IPS-18a (cell line): ENCODE measurements at regions not wholly inside any gene's neighbourhood (a gene's known extent, or its start where the extent isn't known, plus 50 kb on each side); places are given as distances from the start of the nearest gene placed in this dataset.

ENCODE experiments used
- H3K27ac ChIP-seq: one replicate; pipeline ENCODE4 v1.5.1; 2013; ENCODE audit warnings: low read length
- H3K27me3 ChIP-seq: one replicate; pipeline ENCODE4 v1.6.1; 2013; ENCODE audit warnings: mild to moderate bottlenecking, low read length; ENCODE audit not compliant: control insufficient read depth, insufficient read depth
- H3K36me3 ChIP-seq: one replicate; pipeline ENCODE4 v1.6.1; 2013; ENCODE audit warnings: low read depth, low read length; ENCODE audit not compliant: control insufficient read depth
- H3K4me1 ChIP-seq: one replicate; pipeline ENCODE4 v1.6.1; 2013; ENCODE audit warnings: low read depth, low read length; ENCODE audit not compliant: control insufficient read depth
- H3K4me3 ChIP-seq: one replicate; pipeline ENCODE4 v1.5.1; 2013; ENCODE audit warnings: low read length
- H3K9ac ChIP-seq: one replicate; pipeline ENCODE4 v1.6.1; 2013; ENCODE audit warnings: mild to moderate bottlenecking, low read length, moderate library complexity
- H3K9me3 ChIP-seq: one replicate; pipeline ENCODE4 v1.6.1; 2013; ENCODE audit warnings: low read depth, low read length; ENCODE audit not compliant: control insufficient read depth

- H3K27ac ChIP-seq: no peak overlapping the region
- H3K4me3 ChIP-seq: no peak overlapping the region
- no peaks in the 10 kb centered on the region for H3K27me3 ChIP-seq
- peaks cover 4% of the 10 kb centered on the region for H3K4me1 ChIP-seq
- no peaks in the 10 kb centered on the region for H3K9me3 ChIP-seq
- H3K9ac ChIP-seq: no peak overlapping the region
- H3K36me3 ChIP-seq: no peaks in the 10 kb centered on the region
Measured at GRCh38 chr5:159817262-159818029, 98.8 kb upstream of the ADRA1B start.

DNA sequence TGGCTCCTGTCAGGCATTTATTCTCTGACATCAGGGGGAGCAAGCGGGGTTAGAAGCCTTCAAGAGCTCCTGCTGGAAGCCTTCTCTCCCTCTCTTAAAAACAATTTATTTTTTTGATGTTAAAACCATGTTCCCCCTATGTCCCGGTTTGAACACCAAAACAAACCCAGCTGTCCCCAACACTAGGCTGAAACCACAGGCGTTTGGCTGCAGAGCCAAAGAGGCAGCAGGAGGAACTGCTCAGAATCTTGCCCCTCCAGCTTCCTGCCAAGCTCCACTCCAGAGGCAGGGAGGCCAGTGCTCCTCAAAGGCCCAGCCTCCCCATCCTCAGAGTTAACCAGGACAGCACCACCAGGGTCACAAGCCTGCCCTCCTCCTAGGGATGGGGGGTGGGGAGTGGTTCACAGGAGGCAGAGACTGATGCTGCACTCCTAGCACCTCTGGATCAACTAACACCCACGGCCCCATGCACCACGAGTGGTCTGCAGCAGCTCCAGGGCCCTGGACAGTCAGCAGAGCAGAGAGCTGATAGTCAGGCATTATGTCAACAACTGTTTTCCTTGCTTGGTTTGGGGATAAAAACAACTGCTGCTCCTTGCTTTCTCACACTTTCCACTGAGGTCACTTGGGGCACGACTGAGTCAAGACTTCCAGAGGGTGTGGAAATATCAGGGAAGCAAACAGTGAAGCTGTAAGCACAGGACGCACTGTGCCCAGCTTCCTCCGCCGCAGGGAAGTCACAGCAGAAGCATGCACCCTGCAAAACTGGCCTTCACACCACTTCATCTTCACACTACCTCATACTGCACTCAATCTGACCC is 96.5 kb upstream of the ADRA1B start:
- H3K36me3 ChIP-seq: no peaks in the 10 kb centered on the region
- no peaks in the 10 kb centered on the region for H3K27me3 ChIP-seq
- no peaks in the 10 kb centered on the region for H3K9me3 ChIP-seq
- no peak overlapping the region for H3K27ac ChIP-seq
- peaks cover 4% of the 10 kb centered on the region for H3K4me1 ChIP-seq
- H3K9ac ChIP-seq: no peak overlapping the region
- H3K4me3 ChIP-seq: no peak overlapping the region

DNA sequence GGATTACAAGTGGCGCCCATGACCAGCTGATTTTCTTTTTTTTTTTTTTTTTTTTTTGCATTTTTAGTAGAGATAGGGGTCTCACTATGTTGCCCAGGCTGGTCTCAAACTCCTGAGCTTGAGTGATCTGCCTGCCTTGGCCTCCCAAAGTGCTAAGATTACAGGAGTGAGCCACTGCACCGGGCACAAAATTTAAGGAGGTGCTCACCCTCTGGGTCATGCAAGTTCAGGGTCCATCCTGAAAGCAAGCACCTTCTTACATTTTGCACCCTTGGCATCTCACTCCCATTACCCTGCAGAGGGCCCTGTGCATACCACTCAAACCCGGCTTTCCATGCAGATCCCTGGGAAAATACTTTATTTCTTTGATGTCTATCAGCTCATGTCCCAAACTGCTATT is 95.6 kb upstream of the ADRA1B start:
- Histone ChIP-seq H3K9me3 (no peaks in the 10 kb centered on the region), H3K4me3 (no peak overlapping the region), H3K4me1 (peaks cover 4% of the 10 kb centered on the region), H3K27me3 (no peaks in the 10 kb centered on the region), H3K9ac (no peak overlapping the region), H3K27ac (no peak overlapping the region), H3K36me3 (no peaks in the 10 kb centered on the region)

GRCh38 chr5:159821461-159821940 is 94.8 kb upstream of the ADRA1B start:
- Histone ChIP-seq H3K9ac (no peak overlapping the region), H3K27me3 (no peaks in the 10 kb centered on the region), H3K36me3 (no peaks in the 10 kb centered on the region), H3K4me1 (no peaks in the 10 kb centered on the region), H3K27ac (no peak overlapping the region), H3K9me3 (no peaks in the 10 kb centered on the region), H3K4me3 (no peak overlapping the region)

GRCh38 chr5:159824188-159825161 is 91.8 kb upstream of the ADRA1B start:
- Histone ChIP-seq H3K9ac (no peak overlapping the region), H3K9me3 (no peaks in the 10 kb centered on the region), H3K4me3 (no peak overlapping the region), H3K4me1 (no peaks in the 10 kb centered on the region), H3K27me3 (no peaks in the 10 kb centered on the region), H3K27ac (no peak overlapping the region), H3K36me3 (no peaks in the 10 kb centered on the region)

DNA sequence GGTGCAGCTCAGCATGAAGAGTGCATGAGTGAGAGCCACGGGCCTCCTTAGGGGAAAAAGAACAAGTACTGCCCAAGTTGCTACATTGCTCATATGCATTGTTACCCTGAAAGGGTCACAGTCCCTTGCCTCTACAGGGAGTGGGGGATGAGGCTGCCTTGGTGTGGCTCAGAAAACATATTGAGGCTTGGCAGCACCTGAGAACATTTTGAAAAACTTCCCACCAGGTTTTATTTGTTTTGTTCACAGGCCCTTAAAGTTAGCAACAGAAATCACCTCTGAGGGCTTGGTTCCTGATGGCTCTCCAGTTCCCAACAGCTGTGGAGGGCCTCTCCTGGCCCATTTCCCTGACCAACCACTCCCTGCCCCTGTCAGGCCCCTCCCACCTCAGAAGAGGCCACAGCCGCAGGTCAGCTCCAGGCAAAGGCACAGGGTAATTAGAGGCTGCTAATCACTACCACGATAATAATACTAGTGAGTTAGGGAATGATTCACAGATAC is 90.7 kb upstream of the ADRA1B start:
- Histone ChIP-seq H3K27me3 (no peaks in the 10 kb centered on the region), H3K9ac (no peak overlapping the region), H3K27ac (no peak overlapping the region), H3K4me1 (no peaks in the 10 kb centered on the region), H3K9me3 (no peaks in the 10 kb centered on the region), H3K4me3 (no peak overlapping the region), H3K36me3 (no peaks in the 10 kb centered on the region)

GRCh38 chr5:159826351-159827214 is 89.7 kb upstream of the ADRA1B start:
- H3K27me3 ChIP-seq: no peaks in the 10 kb centered on the region
- H3K27ac ChIP-seq: no peak overlapping the region
- H3K4me1 ChIP-seq: no peaks in the 10 kb centered on the region
- no peak overlapping the region for H3K4me3 ChIP-seq
- no peaks in the 10 kb centered on the region for H3K36me3 ChIP-seq
- H3K9me3 ChIP-seq: no peaks in the 10 kb centered on the region
- no peak overlapping the region for H3K9ac ChIP-seq

DNA sequence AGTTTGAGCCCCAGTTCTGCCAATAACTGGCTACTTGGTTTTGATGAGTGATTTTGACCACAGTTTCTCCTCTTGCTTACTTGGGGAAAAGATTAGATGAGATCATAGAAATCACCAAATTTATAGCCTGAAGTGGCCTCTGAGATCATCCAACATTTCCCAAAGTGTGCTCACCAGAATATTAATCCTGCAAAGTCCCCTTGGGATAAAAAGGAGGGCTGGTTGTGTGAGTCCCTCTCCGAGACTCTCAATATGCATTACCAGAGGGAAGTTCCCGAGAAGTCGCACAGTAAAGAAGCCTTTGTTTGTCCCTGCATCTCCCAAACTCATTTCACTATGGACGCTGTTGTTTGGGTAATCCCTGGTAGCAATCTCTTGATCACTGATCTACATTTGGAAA is 88.4 kb upstream of the ADRA1B start:
- no peaks in the 10 kb centered on the region for H3K9me3 ChIP-seq
- no peak overlapping the region for H3K27ac ChIP-seq
- H3K4me3 ChIP-seq: no peak overlapping the region
- no peak overlapping the region for H3K9ac ChIP-seq
- H3K27me3 ChIP-seq: no peaks in the 10 kb centered on the region
- H3K36me3 ChIP-seq: no peaks in the 10 kb centered on the region
- H3K4me1 ChIP-seq: no peaks in the 10 kb centered on the region

GRCh38 chr5:159832073-159832472 is 84.2 kb upstream of the ADRA1B start:
- Histone ChIP-seq H3K27ac (no peak overlapping the region), H3K27me3 (no peaks in the 10 kb centered on the region), H3K9ac (no peak overlapping the region), H3K4me1 (no peaks in the 10 kb centered on the region), H3K4me3 (no peak overlapping the region), H3K9me3 (no peaks in the 10 kb centered on the region), H3K36me3 (no peaks in the 10 kb centered on the region)

DNA sequence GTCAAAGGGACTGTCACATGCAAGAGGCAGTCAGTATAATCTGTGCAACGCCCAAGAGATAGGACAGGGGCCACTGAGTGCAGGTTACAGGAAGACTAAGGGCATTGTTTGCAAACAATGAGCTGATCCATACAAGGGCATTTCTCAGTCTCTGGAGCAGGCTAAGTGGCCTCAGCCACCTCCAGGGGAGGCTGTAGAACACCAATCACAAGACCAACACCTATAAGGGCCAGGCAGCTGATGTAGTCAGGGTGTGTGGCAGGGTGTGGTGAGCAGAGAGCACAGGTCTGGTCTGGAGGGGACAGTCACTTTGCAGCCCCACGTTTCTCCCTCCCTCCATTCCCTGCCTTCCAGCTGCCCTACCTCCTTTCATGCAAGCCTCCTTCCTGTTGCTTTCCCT is 83.2 kb upstream of the ADRA1B start:
- H3K9ac ChIP-seq: no peak overlapping the region
- no peaks in the 10 kb centered on the region for H3K9me3 ChIP-seq
- H3K36me3 ChIP-seq: no peaks in the 10 kb centered on the region
- no peak overlapping the region for H3K27ac ChIP-seq
- no peaks in the 10 kb centered on the region for H3K27me3 ChIP-seq
- H3K4me1 ChIP-seq: no peaks in the 10 kb centered on the region
- H3K4me3 ChIP-seq: no peak overlapping the region
